ENCODE measurements at regions not wholly inside any gene's neighbourhood (a gene's known extent, or its start where the extent isn't known, plus 50 kb on each side); places are given as distances from the start of the nearest gene placed in this dataset.
"Not testable (repeated sequence)": the region's sequence is repeated elsewhere in the genome, so short reads cannot be mapped to it uniquely, and the experiment has no call there.

DNA sequence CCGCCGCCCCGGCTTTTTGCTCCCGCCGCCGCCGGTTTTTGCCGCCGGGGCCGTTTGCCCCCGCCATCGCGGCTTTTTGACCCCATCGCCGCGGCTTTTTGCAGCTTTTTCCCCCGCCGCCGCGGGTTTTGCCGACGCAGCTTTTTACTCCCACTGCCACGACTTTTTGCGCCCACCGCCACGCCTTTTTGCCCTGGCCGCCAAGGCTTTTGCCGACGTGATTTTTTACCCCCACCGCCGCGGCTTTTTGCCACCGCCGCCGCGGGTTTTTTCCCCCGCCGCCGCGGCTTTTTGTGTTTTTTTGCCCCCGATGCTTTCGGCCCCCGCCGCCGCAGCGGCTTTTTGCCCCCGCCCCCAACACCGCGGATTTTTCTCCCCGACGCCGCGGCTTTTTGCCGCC is 5001.9 kb upstream of the OR11H1 start:
- DNase-seq: not testable (repeated sequence)

GRCh38 chr22:10531141-10531540 is 4996.9 kb upstream of the OR11H1 start:
- not testable (repeated sequence) for DNase-seq

GRCh38 chr22:10572531-10572930 is 4955.5 kb upstream of the OR11H1 start:
- DNase-seq: peak; percentile 19

DNA sequence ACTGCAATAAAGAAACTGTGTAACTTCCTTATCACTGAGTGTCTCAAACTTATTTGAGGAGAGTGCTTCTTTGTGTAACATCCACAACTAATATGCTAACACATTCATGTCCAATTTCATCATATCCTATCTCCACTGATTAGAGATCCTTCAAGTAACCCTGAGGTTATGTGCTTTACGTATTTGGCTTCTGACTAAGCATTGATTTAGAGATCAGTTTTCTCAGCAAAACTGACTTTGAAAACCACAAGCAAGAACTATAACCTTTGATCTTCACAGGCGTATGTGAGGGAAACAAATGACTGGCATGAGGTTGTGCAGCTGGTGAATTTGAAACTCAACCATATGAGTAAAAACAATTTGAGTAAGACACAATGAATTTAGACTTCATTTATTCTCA is 4926.9 kb upstream of the OR11H1 start:
- not testable (repeated sequence) for DNase-seq

DNA sequence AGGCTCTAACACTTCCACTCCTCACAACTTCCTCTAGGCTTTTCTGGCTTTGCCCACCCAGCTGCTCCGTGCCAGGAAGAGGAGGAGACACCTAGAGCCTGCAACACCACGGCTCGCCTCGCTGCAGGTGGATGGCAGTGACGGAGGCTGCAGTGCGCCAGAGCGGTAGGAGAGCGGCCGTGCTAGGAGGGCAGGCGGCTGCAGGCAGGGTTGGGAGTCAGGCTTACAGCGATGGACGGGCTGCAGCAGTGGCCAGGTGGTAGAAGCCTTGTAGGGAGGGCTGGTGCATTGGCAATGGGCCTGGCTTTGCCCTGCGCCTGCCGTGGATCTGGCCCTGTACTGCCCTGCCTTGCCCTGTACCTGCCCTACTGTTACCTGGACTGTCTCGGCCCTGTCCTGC is 4896.0 kb upstream of the OR11H1 start:
- peak; percentile 14 for DNase-seq

GRCh38 chr22:10635341-10635740 is 4892.7 kb upstream of the OR11H1 start:
- DNase-seq: peak; percentile 16

- not testable (repeated sequence) for DNase-seq
Observed at GRCh38 chr22:10662818-10663217, 4865.2 kb upstream of the OR11H1 start.

DNA sequence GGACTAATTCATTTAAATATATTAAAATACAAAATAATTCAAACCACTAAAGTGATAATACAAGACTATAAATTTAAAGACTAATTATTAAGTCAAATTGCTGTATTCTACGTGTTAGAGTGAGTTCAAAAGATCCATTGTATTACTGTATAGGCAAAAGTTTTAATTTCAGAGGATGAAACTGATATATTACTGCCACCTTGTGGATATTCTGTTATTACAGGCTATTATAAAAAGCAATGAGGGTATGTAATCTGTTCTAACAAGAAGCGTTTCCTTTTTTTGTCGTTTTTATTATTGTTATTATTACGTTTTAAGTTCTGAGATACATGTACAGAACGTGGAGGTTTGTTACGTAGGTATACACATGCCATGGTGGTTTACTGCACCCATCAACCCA is 4854.9 kb upstream of the OR11H1 start:
- not testable (repeated sequence) for DNase-seq

DNA sequence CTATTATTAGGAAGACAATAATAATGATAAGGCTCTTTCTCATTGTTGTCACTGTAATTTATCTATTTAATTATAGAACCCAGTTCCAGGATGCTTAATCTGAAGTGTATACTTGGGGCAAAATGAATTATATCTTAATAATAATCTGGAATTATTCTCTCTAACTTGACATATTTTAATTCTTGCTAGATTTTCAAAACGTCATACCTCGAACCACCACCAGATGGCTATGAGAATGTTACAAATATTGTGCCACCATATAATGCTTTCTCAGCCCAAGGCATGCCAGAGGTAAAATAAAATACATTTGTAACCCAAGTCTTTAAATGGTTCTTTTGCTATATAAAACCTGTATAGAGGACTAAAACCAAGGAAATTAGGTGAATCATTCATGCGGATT is 4849.3 kb upstream of the OR11H1 start:
- DNase-seq: not testable (repeated sequence)

- DNase-seq: not testable (repeated sequence)
Observed at GRCh38 chr22:10685436-10685835, 4842.6 kb upstream of the OR11H1 start.

DNA sequence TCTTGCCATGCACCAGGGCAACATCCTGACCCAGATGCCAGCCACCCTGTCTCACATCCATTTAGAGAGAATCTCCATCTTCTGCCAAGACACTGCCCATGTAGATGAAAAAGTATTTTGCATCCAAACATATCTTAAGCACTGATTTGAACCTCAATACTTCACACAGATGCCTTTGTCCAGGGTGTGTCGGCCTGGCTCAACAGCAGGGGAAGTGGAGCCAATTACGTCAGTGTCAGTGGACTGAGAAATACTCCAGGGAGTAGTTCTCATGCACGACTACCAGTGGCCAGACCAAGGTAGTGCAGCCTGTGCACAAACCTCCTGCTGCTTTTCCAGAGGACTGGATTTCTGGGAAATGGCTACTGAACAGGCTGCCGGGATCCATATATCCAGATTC is 4840.7 kb upstream of the OR11H1 start:
- not testable (repeated sequence) for DNase-seq

DNA sequence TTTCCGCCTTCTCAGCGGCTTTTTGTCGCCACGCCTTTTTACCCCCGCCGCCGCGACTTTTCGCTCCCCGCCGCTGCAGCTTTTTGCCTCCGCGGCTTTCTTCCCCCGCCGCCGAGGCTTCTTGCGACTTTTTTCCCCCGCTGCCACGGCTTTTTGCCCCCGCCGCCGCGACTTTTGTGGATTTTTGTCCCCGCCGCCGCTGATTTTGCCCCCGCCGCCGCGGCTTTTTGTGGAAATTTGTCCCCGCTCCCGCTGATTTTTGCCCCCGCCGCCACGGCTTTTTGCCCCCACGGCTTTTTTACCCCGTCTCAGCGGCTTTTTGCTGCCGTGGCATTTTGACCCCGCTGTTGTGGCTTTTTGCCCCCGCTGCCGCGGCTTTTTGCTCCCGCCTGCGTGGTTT is 4829.2 kb upstream of the OR11H1 start:
- DNase-seq: not testable (repeated sequence)

DNA sequence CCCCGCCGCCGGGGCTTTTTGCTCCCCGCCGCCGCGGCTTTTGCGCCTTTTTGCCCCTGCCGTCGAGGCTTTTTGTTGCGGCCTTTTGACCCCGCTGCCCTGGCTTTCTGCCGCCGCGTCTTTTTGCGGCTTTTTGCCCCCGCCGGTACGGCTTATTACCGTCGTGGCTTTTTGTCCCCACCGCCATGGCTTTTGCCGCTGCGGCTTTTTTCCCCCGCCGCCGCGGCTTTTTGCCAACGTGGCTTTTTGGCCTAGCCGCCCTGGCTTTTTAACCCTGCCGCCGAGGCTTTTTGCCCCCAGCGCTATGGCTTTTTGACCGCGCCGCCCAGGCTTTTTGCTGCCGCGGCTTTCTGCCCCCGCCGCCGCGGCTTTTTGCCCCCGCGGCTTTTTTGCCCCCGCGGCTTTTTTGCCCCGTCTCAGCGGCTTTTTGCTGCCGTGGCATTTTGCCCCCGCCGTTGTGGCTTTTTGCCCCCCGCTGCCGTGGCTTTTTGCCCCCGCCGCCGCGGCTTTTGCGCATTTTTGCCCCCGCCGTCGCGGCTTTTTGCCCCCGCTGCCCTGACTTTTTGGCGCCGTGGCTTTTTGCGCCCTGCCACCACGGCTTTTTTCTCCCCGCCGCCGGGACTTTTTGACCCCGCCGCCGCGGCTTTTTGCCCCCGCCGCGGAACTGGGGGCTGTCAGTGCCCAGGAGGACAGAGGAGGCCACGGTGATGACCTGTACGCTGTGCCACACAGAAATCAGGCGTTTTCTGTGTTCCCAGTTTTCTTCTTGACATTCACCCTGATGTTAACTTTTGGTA is 4828.5 kb upstream of the OR11H1 start:
- not testable (repeated sequence) for DNase-seq

DNA sequence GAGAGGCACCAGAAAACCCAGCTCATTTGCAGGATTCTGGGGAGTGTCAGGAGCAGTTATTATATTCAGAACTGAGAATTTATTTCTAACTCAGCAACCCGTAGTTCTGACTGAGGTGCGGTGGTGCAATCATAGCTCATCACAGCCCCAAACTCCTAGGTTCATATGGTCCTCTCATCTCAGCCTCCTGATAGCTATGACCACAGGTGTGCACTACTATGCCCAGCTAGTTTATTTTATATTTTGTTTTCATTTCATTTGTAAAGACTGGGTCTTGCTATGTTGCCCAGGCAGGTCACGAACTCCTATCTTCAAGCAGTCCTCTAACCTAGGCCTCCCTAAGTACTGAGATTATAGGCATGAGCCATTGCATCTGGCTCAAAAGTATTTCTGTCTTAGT is 4819.8 kb upstream of the OR11H1 start:
- DNase-seq: not testable (repeated sequence)

DNA sequence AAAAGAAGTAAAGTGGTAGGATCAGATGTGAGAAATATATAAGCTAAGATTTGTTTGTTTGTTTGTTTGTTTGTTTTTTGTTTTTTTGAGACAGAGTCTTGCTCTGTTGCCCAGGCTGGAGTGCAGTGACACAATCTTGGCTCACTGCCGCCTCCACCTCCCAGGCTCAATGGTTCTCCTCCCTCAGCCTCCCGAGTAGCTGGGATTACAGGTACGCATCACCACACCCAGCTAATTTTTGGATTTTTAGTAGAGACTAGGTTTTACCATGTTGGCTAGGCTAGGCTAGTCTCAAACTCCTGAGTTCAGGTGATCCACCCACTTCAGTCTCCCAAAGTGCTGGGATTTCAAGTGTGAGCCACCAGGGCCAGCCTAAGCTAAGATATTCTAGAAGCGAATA is 4817.1 kb upstream of the OR11H1 start:
- DNase-seq: not testable (repeated sequence)

DNA sequence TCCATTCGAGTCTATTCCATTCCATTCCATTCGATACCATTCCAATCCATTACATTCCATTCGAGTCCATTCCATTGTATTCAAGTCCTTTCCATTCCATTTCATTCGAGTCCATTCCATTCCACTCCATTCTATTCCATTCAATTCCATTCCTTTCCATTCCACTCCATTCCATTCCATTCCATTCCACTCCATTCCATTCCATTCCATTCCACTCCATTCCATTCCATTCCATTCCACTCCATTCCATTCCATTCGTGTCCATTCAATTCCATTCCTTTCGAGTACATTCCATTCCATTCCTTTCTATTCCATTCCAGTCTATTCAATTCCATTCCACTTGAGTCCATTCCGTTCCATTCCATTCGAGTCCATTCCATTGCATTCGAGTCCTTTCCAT is 4805.2 kb upstream of the OR11H1 start:
- DNase-seq: not testable (repeated sequence)

DNA sequence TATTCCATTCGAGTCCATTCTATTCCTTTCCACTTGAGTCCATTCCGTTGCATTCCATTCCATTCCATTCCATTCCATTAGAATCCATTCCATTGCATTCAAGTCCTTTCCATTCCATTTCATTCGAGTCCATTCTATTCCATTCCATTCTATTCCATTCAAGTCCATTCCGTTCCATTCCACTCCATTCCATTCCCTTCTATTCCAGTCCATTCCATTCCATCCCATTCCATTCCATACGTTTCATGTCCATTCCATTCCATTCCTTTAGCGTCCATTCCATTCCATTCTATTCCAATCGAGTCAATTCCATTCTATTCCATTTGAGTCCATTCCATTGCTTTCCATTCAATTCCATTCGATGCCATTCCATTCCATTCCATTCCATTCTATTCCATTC is 4804.0 kb upstream of the OR11H1 start:
- not testable (repeated sequence) for DNase-seq

- DNase-seq: no peak
Observed at GRCh38 chr22:10727393-10727792, 4800.6 kb upstream of the OR11H1 start.

GRCh38 chr22:10729979-10730378 is 4798.0 kb upstream of the OR11H1 start:
- not testable (repeated sequence) for DNase-seq

DNA sequence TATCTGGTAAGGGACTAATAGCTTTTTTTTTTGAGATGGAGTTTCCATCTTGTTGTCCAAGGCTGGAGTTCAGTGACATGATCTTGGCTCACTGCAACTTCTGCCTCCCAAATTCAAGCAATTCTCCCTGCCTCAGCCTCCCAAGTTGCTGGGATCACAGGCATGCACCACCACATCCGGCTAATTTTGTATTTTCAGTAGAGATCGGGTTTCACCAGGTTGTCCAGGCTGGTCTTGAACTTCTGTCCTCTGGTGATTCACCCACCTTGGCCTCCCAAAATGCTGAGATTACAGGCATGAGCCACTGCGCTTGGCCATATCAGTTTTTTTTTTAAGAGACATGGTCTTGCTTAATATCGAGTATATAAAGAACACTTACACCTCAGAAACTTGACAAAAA is 4797.3 kb upstream of the OR11H1 start:
- not testable (repeated sequence) for DNase-seq

DNA sequence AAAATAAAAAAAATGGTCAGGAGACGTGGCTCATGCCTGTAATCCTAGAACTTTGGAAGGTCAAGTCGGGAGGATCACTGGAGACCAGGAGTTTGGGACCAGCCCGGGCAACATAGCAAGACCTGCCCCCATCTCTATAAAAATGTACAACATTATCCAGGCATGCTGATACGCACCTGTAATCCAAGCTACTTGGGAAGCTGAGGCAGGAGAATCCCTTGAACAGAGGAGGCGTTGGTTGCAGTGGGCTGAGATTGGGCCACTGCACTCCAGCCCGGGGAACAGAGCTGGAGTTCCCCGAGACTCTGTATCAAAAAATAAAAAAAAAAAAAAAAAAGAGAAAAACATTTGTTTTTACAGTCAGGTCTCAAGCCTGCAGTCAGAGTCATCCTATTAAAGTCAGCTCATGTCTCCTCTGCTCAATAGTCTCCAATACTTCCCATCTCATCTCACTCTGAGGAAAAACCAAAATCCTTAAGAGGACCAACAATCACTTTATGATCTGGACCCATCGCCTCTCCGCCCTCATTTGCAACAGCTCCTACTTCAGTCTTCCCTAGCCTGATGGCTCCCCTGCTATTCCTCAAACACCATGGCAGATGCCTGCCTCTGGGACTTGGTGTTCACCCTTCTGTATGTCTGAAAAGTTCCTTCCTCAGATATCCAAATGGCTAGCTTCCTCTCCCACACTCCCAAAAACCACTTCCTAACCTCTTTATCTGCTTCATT is 4796.6 kb upstream of the OR11H1 start:
- not testable (repeated sequence) for DNase-seq

DNA sequence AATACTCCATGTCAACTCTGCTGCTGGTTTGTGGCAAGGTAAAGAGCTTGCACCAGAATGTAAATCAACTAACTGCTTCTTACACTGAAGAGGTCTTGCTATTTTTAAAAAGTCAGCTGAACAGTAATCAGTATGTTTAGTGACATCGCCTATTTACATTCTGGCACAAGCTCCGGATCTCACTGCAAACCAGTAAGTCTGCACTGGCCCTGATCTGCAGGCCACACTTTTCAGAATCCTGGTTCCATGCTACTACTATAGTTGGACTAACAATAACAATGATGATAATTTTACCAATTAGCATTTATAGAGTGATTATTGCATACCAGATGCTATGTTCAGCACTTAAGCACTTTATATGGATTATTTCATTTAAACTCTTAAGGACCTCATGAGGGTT is 4792.9 kb upstream of the OR11H1 start:
- DNase-seq: not testable (repeated sequence)

DNA sequence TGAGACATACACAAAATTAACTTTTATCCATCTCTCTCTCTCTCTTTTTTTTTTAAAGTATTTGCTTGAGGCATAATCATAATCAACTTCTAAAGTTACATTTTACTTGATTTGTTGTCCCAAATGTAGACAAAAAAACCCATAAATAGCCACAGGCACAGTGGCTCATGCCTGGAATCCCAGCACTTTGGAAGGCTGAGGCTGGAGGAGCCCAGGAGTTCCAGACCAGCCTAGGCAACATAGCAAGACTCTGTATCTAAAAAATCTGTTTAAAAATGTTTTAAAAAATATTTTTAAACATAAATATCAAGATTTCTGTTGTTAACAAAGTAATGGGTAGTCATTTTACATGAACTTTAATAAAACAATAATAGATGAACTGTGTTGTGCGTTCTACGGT is 4791.1 kb upstream of the OR11H1 start:
- DNase-seq: not testable (repeated sequence)

GRCh38 chr22:10737931-10738330 is 4790.1 kb upstream of the OR11H1 start:
- DNase-seq: not testable (repeated sequence)
